Left ventricle myocardium inferior (tissue), 1 donor: ENCODE measurements at regions not wholly inside any gene's neighbourhood (a gene's known extent, or its start where the extent isn't known, plus 50 kb on each side); places are given as distances from the start of the nearest gene placed in this dataset.
"Not testable (repeated sequence)": the region's sequence is repeated elsewhere in the genome, so short reads cannot be mapped to it uniquely, and the experiment has no call there.

Source experiments
- DNase-seq: peaks from one replicate; pipeline ENCODE4 v3.0.0-alpha.2; 2020
- H3K27ac ChIP-seq: fragments of 200-600 bp; replicated peaks from 2 replicates; pipeline ENCODE4 v1.8.0; 2021
- H3K27me3 ChIP-seq: fragments of 200-600 bp; 2 replicates; pipeline ENCODE4 v1.8.0; 2021; ENCODE audit warnings: low read depth
- H3K36me3 ChIP-seq: fragments of 200-600 bp; 2 replicates; pipeline ENCODE4 v1.8.0; 2021
- H3K4me1 ChIP-seq: fragments of 200-600 bp; 2 replicates; pipeline ENCODE4 v1.8.0; 2021
- H3K4me3 ChIP-seq: fragments of 200-600 bp; 2 replicates; pipeline ENCODE4 v1.8.0; 2021; ENCODE audit warnings: mild to moderate bottlenecking, moderate library complexity
- H3K9me3 ChIP-seq: fragments of 200-600 bp; replicated peaks from 2 replicates; pipeline ENCODE4 v1.8.0; 2021
- intact Hi-C: fragments of 100-400 bp; cut with micrococcal nuclease; formaldehyde crosslinking; loops from one replicate; pipeline ENCODE4 v1.11.0; 2022
- TF ChIP-seq, protein P1 (sequence below): fragments of 200-600 bp; IDR thresholded peaks from 2 replicates; pipeline ENCODE4 v1.8.0; 2021; ENCODE audit warnings: antibody characterized with exemption, mild to moderate bottlenecking, borderline replicate concordance
- donor health status: DM: no; HTN: yes; CAD: no; lungs with severe emphysema.

DNA sequence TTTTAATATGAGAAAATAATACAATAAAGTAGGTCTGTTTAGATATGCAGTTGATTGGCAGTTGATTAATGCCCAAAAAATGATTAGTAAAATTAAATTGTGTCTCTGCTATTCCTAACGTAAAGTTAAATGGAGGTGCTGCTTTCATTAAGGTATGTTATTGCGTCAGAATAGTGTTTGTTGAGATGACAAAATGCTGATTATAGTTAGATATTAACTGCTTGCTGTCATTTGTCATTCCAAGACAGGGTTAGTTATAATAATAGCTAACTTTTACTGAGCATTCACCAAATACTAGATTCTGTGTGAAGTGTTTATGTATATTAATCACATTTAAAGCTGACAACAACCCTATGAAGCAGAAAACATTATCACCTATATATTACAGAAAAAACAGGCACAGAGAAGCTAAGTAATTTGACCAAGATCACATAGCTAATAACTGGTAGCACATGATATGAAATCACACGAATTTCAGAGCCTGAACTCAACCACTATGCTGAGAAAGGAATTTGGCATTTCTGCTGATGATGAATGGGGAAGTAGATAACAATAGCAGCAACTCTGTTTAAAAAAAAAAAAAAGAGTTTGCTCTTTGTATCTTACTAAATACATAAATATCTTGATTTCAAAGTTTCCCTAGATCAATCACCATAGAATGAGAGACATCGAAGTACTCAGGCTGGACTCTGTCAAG is 59.7 kb upstream of the WDR44 start:
- TF ChIP-seq, protein P1, sequence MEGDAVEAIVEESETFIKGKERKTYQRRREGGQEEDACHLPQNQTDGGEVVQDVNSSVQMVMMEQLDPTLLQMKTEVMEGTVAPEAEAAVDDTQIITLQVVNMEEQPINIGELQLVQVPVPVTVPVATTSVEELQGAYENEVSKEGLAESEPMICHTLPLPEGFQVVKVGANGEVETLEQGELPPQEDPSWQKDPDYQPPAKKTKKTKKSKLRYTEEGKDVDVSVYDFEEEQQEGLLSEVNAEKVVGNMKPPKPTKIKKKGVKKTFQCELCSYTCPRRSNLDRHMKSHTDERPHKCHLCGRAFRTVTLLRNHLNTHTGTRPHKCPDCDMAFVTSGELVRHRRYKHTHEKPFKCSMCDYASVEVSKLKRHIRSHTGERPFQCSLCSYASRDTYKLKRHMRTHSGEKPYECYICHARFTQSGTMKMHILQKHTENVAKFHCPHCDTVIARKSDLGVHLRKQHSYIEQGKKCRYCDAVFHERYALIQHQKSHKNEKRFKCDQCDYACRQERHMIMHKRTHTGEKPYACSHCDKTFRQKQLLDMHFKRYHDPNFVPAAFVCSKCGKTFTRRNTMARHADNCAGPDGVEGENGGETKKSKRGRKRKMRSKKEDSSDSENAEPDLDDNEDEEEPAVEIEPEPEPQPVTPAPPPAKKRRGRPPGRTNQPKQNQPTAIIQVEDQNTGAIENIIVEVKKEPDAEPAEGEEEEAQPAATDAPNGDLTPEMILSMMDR, result no peak
- Histone ChIP-seq H3K27me3 (no peaks in the 10 kb centered on the region), H3K9me3 (no peaks in the 10 kb centered on the region), H3K4me3 (no peak overlapping the region), H3K36me3 (no peaks in the 10 kb centered on the region), H3K27ac (no peak overlapping the region), H3K4me1 (no peaks in the 10 kb centered on the region)
- intact Hi-C loops, result no loop called here
- DNase-seq, result no peak

GRCh38 chrX:118295818-118296217 is 50.1 kb upstream of the WDR44 start:
- H3K27ac ChIP-seq, H3K36me3 ChIP-seq, DNase-seq, H3K4me1 ChIP-seq, H3K4me3 ChIP-seq, H3K9me3 ChIP-seq, intact Hi-C loops, H3K27me3 ChIP-seq: not testable (repeated sequence)
